ENCODE measurements at regions not wholly inside any gene's neighbourhood (a gene's known extent, or its start where the extent isn't known, plus 50 kb on each side); places are given as distances from the start of the nearest gene placed in this dataset.

- no peak for TF ChIP-seq CTCF (IDR thresholded peaks at IDR 0.05)
- TF ChIP-seq POLR2A (IDR thresholded peaks at IDR 0.05): no peak
These were observed 807.2 kb downstream of the SLC16A7 start for GRCh38 chr12:60402996-60403395.

All from right lobe of liver (tissue), 4 donors.